Endothelial cell of umbilical vein (primary cell): ENCODE measurements at regions not wholly inside any gene's neighbourhood (a gene's known extent, or its start where the extent isn't known, plus 50 kb on each side); places are given as distances from the start of the nearest gene placed in this dataset.

Experiments used
- EZH2 ChIP-seq: IDR thresholded peaks from 2 replicates; pipeline ENCODE4 v1.6.1; 2012; ENCODE audit warnings: borderline replicate concordance, low read depth, mild to moderate bottlenecking, moderate library complexity, low read length, inconsistent platforms; ENCODE audit not compliant: severe bottlenecking
- FOS ChIP-seq: IDR thresholded peaks from 2 replicates; pipeline ENCODE4 v1.6.1; 2011; ENCODE audit warnings: mild to moderate bottlenecking, low read length, moderate library complexity, borderline replicate concordance; ENCODE audit not compliant: insufficient read depth
- GATA2 ChIP-seq: IDR thresholded peaks from 2 replicates; pipeline ENCODE4 v1.7.0; 2011; ENCODE audit warnings: low read depth, mild to moderate bottlenecking, moderate library complexity, mixed read lengths, low read length; ENCODE audit not compliant: insufficient read length, insufficient read depth
- JUN ChIP-seq: IDR thresholded peaks from 2 replicates; pipeline ENCODE4 v1.6.1; 2011; ENCODE audit warnings: borderline replicate concordance, low read depth; ENCODE audit not compliant: insufficient read length, insufficient read depth
- MYC ChIP-seq: IDR thresholded peaks from one replicate; pipeline ENCODE4 v1.6.1; 2011; ENCODE audit warnings: mild to moderate bottlenecking, low read depth, low read length
- POLR2A ChIP-seq: IDR thresholded peaks from 2 replicates; pipeline ENCODE4 v1.6.1; 2012; ENCODE audit warnings: low read depth, mild to moderate bottlenecking, control low read depth, low read length
- POLR2AphosphoS5 ChIP-seq: IDR thresholded peaks from 2 replicates; pipeline ENCODE4 v1.6.1; 2012; ENCODE audit warnings: low read depth, mild to moderate bottlenecking, control low read depth, low read length, moderate library complexity; ENCODE audit not compliant: insufficient read depth
- TF ChIP-seq, protein P1 (sequence below), 2 donors: IDR thresholded peaks; 1 replicate in 1 of 2; 2 replicates in 1 of 2; pipeline ENCODE4 v1.5.1; 2011; ENCODE audit warnings: low read length in 2 of 2, mild to moderate bottlenecking in 2 of 2, moderate library complexity in 2 of 2, control low read depth in 1 of 2, inconsistent platforms in 1 of 2, low read depth in 1 of 2; ENCODE audit not compliant: insufficient read depth in 1 of 2; ENCODE audit errors: extremely low read depth in 1 of 2
- TF ChIP-seq, protein P2 (sequence below): IDR thresholded peaks from 2 replicates; pipeline ENCODE4 v1.6.1; 2011; ENCODE audit not compliant: insufficient read depth, insufficient read length

- TF ChIP-seq, protein P1, sequence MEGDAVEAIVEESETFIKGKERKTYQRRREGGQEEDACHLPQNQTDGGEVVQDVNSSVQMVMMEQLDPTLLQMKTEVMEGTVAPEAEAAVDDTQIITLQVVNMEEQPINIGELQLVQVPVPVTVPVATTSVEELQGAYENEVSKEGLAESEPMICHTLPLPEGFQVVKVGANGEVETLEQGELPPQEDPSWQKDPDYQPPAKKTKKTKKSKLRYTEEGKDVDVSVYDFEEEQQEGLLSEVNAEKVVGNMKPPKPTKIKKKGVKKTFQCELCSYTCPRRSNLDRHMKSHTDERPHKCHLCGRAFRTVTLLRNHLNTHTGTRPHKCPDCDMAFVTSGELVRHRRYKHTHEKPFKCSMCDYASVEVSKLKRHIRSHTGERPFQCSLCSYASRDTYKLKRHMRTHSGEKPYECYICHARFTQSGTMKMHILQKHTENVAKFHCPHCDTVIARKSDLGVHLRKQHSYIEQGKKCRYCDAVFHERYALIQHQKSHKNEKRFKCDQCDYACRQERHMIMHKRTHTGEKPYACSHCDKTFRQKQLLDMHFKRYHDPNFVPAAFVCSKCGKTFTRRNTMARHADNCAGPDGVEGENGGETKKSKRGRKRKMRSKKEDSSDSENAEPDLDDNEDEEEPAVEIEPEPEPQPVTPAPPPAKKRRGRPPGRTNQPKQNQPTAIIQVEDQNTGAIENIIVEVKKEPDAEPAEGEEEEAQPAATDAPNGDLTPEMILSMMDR (IDR thresholded peaks at IDR 0.05; ENCODE audit: extremely low read depth in 1 of 2, insufficient read depth in 1 of 2, low read depth in 1 of 2, low read length in 2 of 2): no peak
- TF ChIP-seq MYC: no peak
- no peak for TF ChIP-seq EZH2
- no peak for TF ChIP-seq POLR2A
- no peak for TF ChIP-seq FOS
- TF ChIP-seq JUN: no peak
- TF ChIP-seq POLR2AphosphoS5: no peak
- TF ChIP-seq, protein P2, sequence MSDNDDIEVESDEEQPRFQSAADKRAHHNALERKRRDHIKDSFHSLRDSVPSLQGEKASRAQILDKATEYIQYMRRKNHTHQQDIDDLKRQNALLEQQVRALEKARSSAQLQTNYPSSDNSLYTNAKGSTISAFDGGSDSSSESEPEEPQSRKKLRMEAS: no peak
- no peak for TF ChIP-seq GATA2
Measured at GRCh38 chr22:47580121-47580520, 817.7 kb downstream of the TBC1D22A start.
